CD4-positive, CD25-positive, alpha-beta regulatory T cell (primary cell): ENCODE measurements at regions not wholly inside any gene's neighbourhood (a gene's known extent, or its start where the extent isn't known, plus 50 kb on each side); places are given as distances from the start of the nearest gene placed in this dataset.

Source experiments
- ATAC-seq, 2 donors: fragments of 150-1000 bp; cut with Tn5 transposase; one replicate each; pipeline ENCODE4 v1.10.0; 2021; ENCODE audit warnings: low read depth in 2 of 2, moderate number of reproducible peaks in 2 of 2, moderate library complexity in 1 of 2
- DNase-seq, 3 donors: peaks; one replicate each; pipeline versions ENCODE4 v3.0.0 to v3.0.0-alpha.2; 2012 to 2022; ENCODE audit warnings: mixed read lengths in 1 of 3
- H3K27ac ChIP-seq: one replicate; pipeline ENCODE4 v1.7.0; 2013; ENCODE audit warnings: mild to moderate bottlenecking, low read length; ENCODE audit not compliant: insufficient read depth, poor library complexity, severe bottlenecking
- H3K27me3 ChIP-seq: one replicate; pipeline ENCODE4 v1.7.0; 2013; ENCODE audit warnings: low read length; ENCODE audit not compliant: control insufficient read depth, insufficient read depth
- H3K36me3 ChIP-seq: one replicate; pipeline ENCODE4 v1.7.0; 2013; ENCODE audit warnings: mild to moderate bottlenecking, low read length, moderate library complexity; ENCODE audit not compliant: control insufficient read depth, insufficient read depth
- H3K4me1 ChIP-seq: 2 replicates; pipeline ENCODE4 v1.7.0; 2013; ENCODE audit warnings: mild to moderate bottlenecking, low read length; ENCODE audit not compliant: insufficient read depth, control insufficient read depth, poor library complexity, severe bottlenecking
- H3K4me3 ChIP-seq: one replicate; pipeline ENCODE4 v1.7.0; 2013; ENCODE audit warnings: low read depth, mild to moderate bottlenecking, low read length, moderate library complexity
- H3K9me3 ChIP-seq, 2 experiments: 1 replicate in 1 of 2; 2 replicates in 1 of 2; pipeline ENCODE4 v1.7.0; 2013; ENCODE audit warnings: low read length in 2 of 2, mild to moderate bottlenecking in 1 of 2, moderate library complexity in 1 of 2; ENCODE audit not compliant: control insufficient read depth in 2 of 2
- H3K27ac Mint-ChIP-seq, 3 donors: one replicate each; pipeline ENCODE4 v1.8.0; 2020 to 2022; ENCODE audit warnings: mild to moderate bottlenecking in 3 of 3, mixed read lengths in 3 of 3, moderate library complexity in 2 of 3
- H3K27me3 Mint-ChIP-seq: one replicate; pipeline ENCODE4 v1.8.0; 2022; ENCODE audit warnings: mild to moderate bottlenecking, mixed read lengths
- H3K36me3 Mint-ChIP-seq: one replicate; pipeline ENCODE4 v1.8.0; 2020; ENCODE audit warnings: mixed read lengths
- H3K4me1 Mint-ChIP-seq, 4 donors: one replicate each; pipeline ENCODE4 v1.8.0; 2020 to 2022; ENCODE audit warnings: mixed read lengths in 4 of 4, mild to moderate bottlenecking in 1 of 4
- H3K4me3 Mint-ChIP-seq, 4 donors: one replicate each; pipeline ENCODE4 v1.8.0; 2020 to 2022; ENCODE audit warnings: mild to moderate bottlenecking in 4 of 4, mixed read lengths in 4 of 4, moderate library complexity in 3 of 4
- H3K9me3 Mint-ChIP-seq, 7 donors: one replicate each; pipeline ENCODE4 v1.8.0; 2020 to 2022; ENCODE audit warnings: mixed read lengths in 7 of 7, mild to moderate bottlenecking in 3 of 7, moderate library complexity in 2 of 7

DNA sequence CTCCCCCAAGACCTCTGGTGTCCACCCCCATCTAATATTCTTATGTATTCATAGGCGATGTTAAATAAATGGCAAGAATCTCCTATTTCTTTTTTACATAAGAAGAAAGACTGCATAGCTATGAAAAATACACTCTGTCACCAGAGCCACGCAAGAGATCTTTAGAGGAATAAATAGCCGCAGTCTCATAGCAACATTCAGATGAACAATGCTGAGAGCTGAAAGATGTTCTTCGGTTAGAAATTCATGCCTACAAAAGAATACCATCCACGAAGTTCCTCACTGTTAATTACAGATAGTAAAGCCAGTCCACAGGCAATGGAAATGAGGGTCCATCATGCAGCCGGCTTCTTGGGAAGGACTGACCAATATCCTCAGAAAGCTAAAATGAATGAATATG, 76.0 kb upstream of the SOD1 start:
- H3K9me3 Mint-ChIP-seq = no peaks in the 10 kb centered on the region
- H3K4me1 ChIP-seq = no peaks in the 10 kb centered on the region
- peaks cover 2% of the 10 kb centered on the region for H3K27me3 ChIP-seq
- peaks cover 0 to 7% (median 0%) of the 10 kb centered on the region in 4 donors for H3K4me1 Mint-ChIP-seq
- no peaks in the 10 kb centered on the region for H3K36me3 Mint-ChIP-seq
- DNase-seq = no peak
- H3K4me3 Mint-ChIP-seq = no peak overlapping the region
- H3K36me3 ChIP-seq = no peaks in the 10 kb centered on the region
- peaks cover 14% of the 10 kb centered on the region for H3K27me3 Mint-ChIP-seq
- H3K27ac ChIP-seq = no peak overlapping the region
- H3K9me3 ChIP-seq = no peaks in the 10 kb centered on the region
- no peak for ATAC-seq
- H3K4me3 ChIP-seq = no peak overlapping the region
- H3K27ac Mint-ChIP-seq = no peak overlapping the region

DNA sequence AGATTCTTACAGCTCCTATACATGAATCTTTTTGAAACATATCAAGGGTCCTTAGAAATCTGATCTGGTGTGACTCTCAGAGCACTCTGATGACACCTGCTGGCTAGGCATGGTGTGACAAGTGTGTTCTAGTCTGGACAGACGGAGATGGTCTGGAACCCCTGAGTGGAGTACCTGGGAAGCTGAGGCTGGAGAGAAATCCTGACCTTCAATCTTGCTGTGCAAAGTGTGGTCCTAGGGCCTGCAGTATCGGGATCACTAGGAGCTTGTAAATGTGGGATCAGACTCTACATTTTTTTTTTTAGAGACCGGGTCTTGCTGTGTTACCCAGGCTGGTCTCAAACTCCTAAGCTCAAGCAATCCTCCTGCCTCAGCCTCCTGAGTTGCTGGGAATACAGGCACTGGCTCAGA, 78.6 kb upstream of the SOD1 start:
- ATAC-seq (peak; percentile 86 to 88), DNase-seq (peak; percentile 59 to 76 (median 68))
- Mint-ChIP-seq H3K4me1 (peaks cover 0 to 3% (median 0%) of the 10 kb centered on the region in 4 donors), H3K36me3 (no peaks in the 10 kb centered on the region), H3K4me3 (no peak overlapping the region), H3K27me3 (peaks cover 15% of the 10 kb centered on the region), H3K9me3 (no peaks in the 10 kb centered on the region), H3K27ac (peak overlapping the region in 2 of 3 donors; percentile 17 to 18)
- Histone ChIP-seq H3K36me3 (no peaks in the 10 kb centered on the region), H3K9me3 (no peaks in the 10 kb centered on the region), H3K4me1 (no peaks in the 10 kb centered on the region), H3K27ac (no peak overlapping the region), H3K4me3 (no peak overlapping the region), H3K27me3 (no peaks in the 10 kb centered on the region)

DNA sequence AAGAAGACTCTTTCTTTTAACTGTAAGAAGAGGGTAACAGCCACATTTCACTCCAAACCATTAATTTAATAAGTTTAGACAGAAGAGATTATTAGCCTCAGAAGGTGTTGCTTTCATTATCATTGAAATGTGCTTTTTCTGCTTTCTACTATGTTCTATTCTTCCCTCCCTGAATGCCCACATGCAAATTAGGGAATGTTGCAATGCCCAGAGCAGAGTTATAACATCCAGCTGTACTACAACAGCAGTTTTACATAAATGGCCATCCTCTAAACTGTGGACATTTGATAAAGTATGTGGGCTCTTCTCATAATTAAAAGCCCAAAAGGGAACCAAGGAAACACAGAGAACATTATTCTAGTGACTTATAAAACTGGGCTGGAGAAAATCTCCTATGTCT, 82.2 kb upstream of the SOD1 start:
- Mint-ChIP-seq H3K4me1 (peaks cover 0 to 3% (median 0%) of the 10 kb centered on the region in 4 donors), H3K36me3 (no peaks in the 10 kb centered on the region), H3K4me3 (no peak overlapping the region), H3K27me3 (peaks cover 22% of the 10 kb centered on the region), H3K9me3 (peaks cover 0 to 7% (median 0%) of the 10 kb centered on the region in 7 donors), H3K27ac (no peak overlapping the region)
- Histone ChIP-seq H3K9me3 (peaks cover 0 to 5% of the 10 kb centered on the region in 2 experiments), H3K4me1 (no peaks in the 10 kb centered on the region), H3K27me3 (no peaks in the 10 kb centered on the region), H3K4me3 (no peak overlapping the region), H3K27ac (no peak overlapping the region), H3K36me3 (no peaks in the 10 kb centered on the region)
- ATAC-seq (no peak), DNase-seq (no peak)

DNA sequence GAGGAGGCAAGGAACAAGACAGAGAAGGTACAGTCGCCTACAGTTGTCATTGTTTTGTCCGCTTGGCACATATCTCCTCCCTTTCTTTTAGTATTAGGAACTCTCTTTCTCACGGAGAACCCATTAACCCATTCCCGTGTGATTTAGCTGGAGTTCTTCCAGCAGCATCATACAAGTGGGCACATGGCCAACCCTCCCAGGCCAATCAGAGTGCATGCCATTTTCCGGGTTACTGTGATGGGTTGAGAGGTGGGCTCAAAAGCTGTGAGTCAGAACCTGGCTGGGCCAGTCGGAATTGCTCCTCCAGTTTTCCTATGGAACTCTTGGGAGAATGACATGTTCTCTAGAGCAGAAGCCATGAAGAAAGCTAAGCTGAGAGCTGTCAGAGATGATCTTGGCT, 83.1 kb upstream of the SOD1 start:
- no peak overlapping the region for H3K4me3 ChIP-seq
- Mint-ChIP-seq H3K27me3 (peaks cover 22% of the 10 kb centered on the region), H3K36me3 (no peaks in the 10 kb centered on the region), H3K4me3 (no peak overlapping the region), H3K27ac (no peak overlapping the region), H3K9me3 (peaks cover 0 to 7% (median 0%) of the 10 kb centered on the region in 7 donors), H3K4me1 (peaks cover 0 to 3% (median 0%) of the 10 kb centered on the region in 4 donors)
- H3K36me3 ChIP-seq = no peaks in the 10 kb centered on the region
- H3K9me3 ChIP-seq = peaks cover 0 to 5% of the 10 kb centered on the region in 2 experiments
- no peaks in the 10 kb centered on the region for H3K4me1 ChIP-seq
- ATAC-seq (no peak), DNase-seq (no peak)
- H3K27ac ChIP-seq = no peak overlapping the region
- no peaks in the 10 kb centered on the region for H3K27me3 ChIP-seq

DNA sequence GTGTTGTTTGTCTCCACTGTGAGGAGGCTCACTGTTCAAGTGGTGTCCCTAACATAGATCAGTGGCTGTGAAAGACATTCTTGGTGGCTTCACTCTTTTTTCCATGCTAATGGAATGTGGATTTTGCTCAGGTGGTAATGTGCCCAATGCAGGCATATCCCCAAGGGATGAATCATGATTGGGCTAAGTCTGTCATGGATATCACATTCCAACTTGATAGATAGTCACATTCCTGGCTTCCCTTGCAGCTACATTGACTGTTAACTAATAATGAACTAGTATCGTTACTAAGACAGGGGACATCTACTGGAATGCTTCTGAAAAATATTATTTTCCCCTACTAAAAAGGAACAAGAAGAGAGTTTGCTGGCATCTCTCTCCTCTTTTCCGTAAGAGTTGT, 86.3 kb upstream of the SOD1 start:
- H3K27me3 Mint-ChIP-seq = peaks cover 21% of the 10 kb centered on the region
- no peak overlapping the region for H3K27ac Mint-ChIP-seq
- no peak for DNase-seq
- Histone ChIP-seq H3K4me3 (no peak overlapping the region), H3K27me3 (no peaks in the 10 kb centered on the region), H3K4me1 (no peaks in the 10 kb centered on the region), H3K36me3 (no peaks in the 10 kb centered on the region), H3K9me3 (peaks cover 0 to 5% of the 10 kb centered on the region in 2 experiments), H3K27ac (no peak overlapping the region)
- H3K36me3 Mint-ChIP-seq = no peaks in the 10 kb centered on the region
- no peaks in the 10 kb centered on the region for H3K4me1 Mint-ChIP-seq
- peaks cover 0 to 7% (median 0%) of the 10 kb centered on the region in 7 donors for H3K9me3 Mint-ChIP-seq
- H3K4me3 Mint-ChIP-seq = no peak overlapping the region
- no peak for ATAC-seq

DNA sequence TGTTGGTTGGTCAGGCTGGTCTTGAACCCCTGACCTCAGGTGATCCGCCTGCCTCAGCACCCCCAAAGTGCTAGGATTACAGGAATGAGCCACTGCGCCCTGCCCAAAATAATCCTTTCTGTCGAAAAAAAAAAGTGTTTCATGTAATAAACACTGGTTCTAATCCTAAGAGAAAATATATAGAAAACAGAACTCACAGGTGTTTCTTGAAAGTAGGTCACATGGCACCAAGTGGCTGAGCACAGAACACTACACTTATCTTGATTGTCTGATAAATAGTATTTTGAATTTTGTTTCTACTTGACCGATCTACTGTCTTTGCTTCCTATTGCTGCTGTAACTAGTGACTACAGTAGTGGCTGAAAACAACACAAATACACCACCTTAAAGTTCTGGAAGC, 87.6 kb upstream of the SOD1 start:
- no peaks in the 10 kb centered on the region for H3K36me3 Mint-ChIP-seq

DNA sequence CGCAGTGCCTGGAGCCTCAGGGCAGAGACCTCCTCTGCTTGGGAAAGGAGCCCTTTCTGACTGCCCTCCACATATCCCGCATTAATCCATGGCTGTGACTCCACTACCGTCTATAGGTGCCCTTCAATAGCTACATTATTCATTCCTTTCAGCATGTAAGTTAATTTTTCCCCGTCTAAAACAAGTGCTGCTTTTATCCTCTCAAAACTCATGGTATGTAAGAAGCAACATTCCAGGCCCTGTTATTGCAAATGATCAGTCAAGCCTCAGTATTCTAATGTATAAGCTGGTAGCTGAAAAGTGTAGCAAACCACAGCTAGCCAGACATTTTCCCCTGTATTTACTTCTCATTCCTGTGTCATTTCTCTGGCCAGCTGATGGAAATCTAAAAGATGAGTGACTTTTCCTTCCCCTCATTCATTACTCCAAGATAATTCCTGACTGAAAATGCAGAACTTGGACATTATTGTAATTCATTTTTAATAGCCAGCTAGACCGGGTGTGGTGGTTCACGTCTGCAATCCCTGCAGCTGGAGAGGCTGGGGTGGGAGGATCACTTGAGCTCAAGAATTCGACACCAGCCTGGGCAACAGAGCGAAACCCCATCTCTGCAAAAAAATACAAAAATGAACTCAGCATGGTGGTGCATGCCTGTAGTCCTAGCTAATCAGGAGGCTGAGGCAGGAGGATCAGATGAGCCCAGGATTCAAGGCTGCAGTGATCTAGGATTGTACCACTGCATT, 88.5 kb upstream of the SOD1 start:
- Histone ChIP-seq H3K4me1 (no peaks in the 10 kb centered on the region), H3K36me3 (no peaks in the 10 kb centered on the region), H3K4me3 (no peak overlapping the region), H3K27me3 (no peaks in the 10 kb centered on the region), H3K27ac (no peak overlapping the region), H3K9me3 (peaks cover 0 to 5% of the 10 kb centered on the region in 2 experiments)
- Mint-ChIP-seq H3K4me1 (no peaks in the 10 kb centered on the region), H3K27ac (peak overlapping the region in 1 of 3 donors; percentile 50), H3K9me3 (peaks cover 0 to 7% (median 0%) of the 10 kb centered on the region in 7 donors), H3K4me3 (no peak overlapping the region), H3K36me3 (no peaks in the 10 kb centered on the region), H3K27me3 (peaks cover 15% of the 10 kb centered on the region)
- ATAC-seq (no peak), DNase-seq (no peak)

More for the DNA sequence above, 87.6 kb upstream of the SOD1 start:
- DNase-seq = no peak
- no peaks in the 10 kb centered on the region for H3K36me3 ChIP-seq
- H3K4me1 ChIP-seq = no peaks in the 10 kb centered on the region
- peaks cover 0 to 5% of the 10 kb centered on the region in 2 experiments for H3K9me3 ChIP-seq
- Mint-ChIP-seq H3K27me3 (peaks cover 15% of the 10 kb centered on the region), H3K4me3 (no peak overlapping the region), H3K9me3 (peaks cover 0 to 7% (median 0%) of the 10 kb centered on the region in 7 donors), H3K4me1 (no peaks in the 10 kb centered on the region), H3K27ac (no peak overlapping the region)
- ATAC-seq = no peak
- H3K27me3 ChIP-seq = no peaks in the 10 kb centered on the region
- H3K4me3 ChIP-seq = no peak overlapping the region
- no peak overlapping the region for H3K27ac ChIP-seq

DNA sequence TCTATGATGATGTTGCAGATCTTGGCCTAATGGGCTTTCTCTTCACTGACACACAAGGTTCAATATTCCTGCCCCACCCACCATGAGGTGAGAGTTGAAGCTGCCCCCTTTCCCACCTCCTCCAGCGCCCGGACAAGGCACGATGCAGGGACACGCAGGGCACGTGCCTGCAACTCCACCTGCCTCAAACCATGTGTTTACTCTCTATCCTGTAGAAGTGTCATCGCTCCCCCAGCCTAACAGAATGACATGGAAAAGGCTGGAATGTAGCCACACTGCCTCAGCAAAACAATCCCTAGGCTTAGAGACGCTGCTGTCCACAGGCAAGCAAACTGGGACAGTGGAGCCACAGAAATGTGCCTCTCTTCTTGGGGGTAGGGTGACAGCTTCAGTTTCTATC, 92.9 kb upstream of the SOD1 start:
- no peaks in the 10 kb centered on the region for H3K4me1 Mint-ChIP-seq
- H3K27ac Mint-ChIP-seq = peak overlapping the region in 1 of 3 donors; percentile 73
- no peak overlapping the region for H3K27ac ChIP-seq
- no peaks in the 10 kb centered on the region for H3K36me3 Mint-ChIP-seq
- no peaks in the 10 kb centered on the region for H3K9me3 ChIP-seq
- H3K4me1 ChIP-seq = no peaks in the 10 kb centered on the region
- no peaks in the 10 kb centered on the region for H3K9me3 Mint-ChIP-seq
- no peak for ATAC-seq
- no peak overlapping the region for H3K4me3 ChIP-seq
- H3K27me3 Mint-ChIP-seq = peaks cover 4% of the 10 kb centered on the region
- H3K27me3 ChIP-seq = no peaks in the 10 kb centered on the region
- no peak overlapping the region for H3K4me3 Mint-ChIP-seq
- H3K36me3 ChIP-seq = no peaks in the 10 kb centered on the region
- no peak for DNase-seq
